SK-N-MC (cell line): ENCODE measurements at regions not wholly inside any gene's neighbourhood (a gene's known extent, or its start where the extent isn't known, plus 50 kb on each side); places are given as distances from the start of the nearest gene placed in this dataset.

ENCODE experiments used
- EZH2 ChIP-seq: fragments of 200-600 bp; sonication (generic); IDR thresholded peaks from one replicate; pipeline ENCODE4 v1.6.1; 2017; ENCODE audit warnings: antibody characterized with exemption
- POLR2AphosphoS5 ChIP-seq: IDR thresholded peaks from 2 replicates; pipeline ENCODE4 v1.6.1; 2012; ENCODE audit warnings: mild to moderate bottlenecking, low read depth, low read length, borderline replicate concordance

DNA sequence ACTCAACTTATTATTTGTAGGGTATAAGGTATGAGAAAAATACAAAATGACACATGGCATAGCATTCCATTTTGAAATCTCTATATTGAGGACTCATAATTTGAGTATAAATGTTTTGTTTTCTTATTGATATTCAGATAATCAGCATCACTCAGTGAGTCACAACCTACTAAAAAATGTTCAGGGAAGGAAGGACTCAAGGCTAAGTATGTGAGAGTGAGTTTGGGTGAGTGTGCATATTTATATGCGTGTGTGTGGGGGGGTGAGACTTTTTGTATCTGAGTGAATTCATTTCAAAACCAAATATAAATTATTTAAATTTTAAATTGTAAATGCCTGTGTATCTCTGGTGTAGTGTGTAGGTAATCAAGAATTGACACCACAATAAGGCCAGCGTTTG lies 87.8 kb upstream of the PRKD1 start:
- TF ChIP-seq EZH2 (no peak), POLR2AphosphoS5 (no peak)
